Esophagus muscularis mucosa (tissue), 4 donors: ENCODE measurements at regions not wholly inside any gene's neighbourhood (a gene's known extent, or its start where the extent isn't known, plus 50 kb on each side); places are given as distances from the start of the nearest gene placed in this dataset.

Experiments used
- DNase-seq: peaks from one replicate; pipeline ENCODE4 v3.0.0-alpha.2; 2017; ENCODE audit errors: extremely low spot score
- H3K27ac ChIP-seq, 4 donors: fragments of 200-600 bp; sonication (generic); replicated peaks in 1 of 4; 1 replicate in 3 of 4; 2 replicates in 1 of 4; pipeline ENCODE4 v1.5.1; 2016 to 2019; ENCODE audit warnings: mild to moderate bottlenecking in 1 of 4
- H3K27me3 ChIP-seq, 4 donors: fragments of 200-600 bp; sonication (generic); one replicate each; pipeline versions ENCODE4 v1.5.1 to v1.6.0; 2016 to 2019
- H3K36me3 ChIP-seq, 4 donors: fragments of 200-600 bp; sonication (generic); one replicate each; pipeline ENCODE4 v1.5.1; 2016 to 2019
- H3K4me1 ChIP-seq, 4 donors: fragments of 200-600 bp; sonication (generic); one replicate each; pipeline ENCODE4 v1.5.1; 2016 to 2019
- H3K4me3 ChIP-seq, 4 donors: fragments of 200-600 bp; sonication (generic); 1 replicate in 2 of 4; 2 replicates in 2 of 4; pipeline ENCODE4 v1.5.1; 2016 to 2019; ENCODE audit warnings: mild to moderate bottlenecking in 4 of 4, moderate library complexity in 1 of 4
- H3K9me3 ChIP-seq, 4 donors: fragments of 200-600 bp; sonication (generic); 1 replicate in 3 of 4; 2 replicates in 1 of 4; pipeline ENCODE4 v1.5.1; 2016 to 2019
- EP300 ChIP-seq: sonication (generic); formaldehyde crosslinking; IDR thresholded peaks from one replicate; pipeline ENCODE4 v1.6.1; 2017; ENCODE audit warnings: antibody characterized with exemption
- POLR2A ChIP-seq: fragments of 450-650 bp; IDR thresholded peaks from one replicate; pipeline ENCODE4 v1.6.1; 2017; ENCODE audit warnings: antibody characterized with exemption, moderate library complexity, mild to moderate bottlenecking, low read depth
- POLR2AphosphoS5 ChIP-seq, 2 donors: sonication (generic); formaldehyde crosslinking; IDR thresholded peaks; one replicate each; pipeline ENCODE4 v1.6.1; 2017; ENCODE audit warnings: antibody characterized with exemption in 2 of 2
- WGBS: methylation state at CpG from one replicate; pipeline ENCODE4 v1.1.5; 2018; 5-methylcytosine and 5-hydroxymethylcytosine counted together
- intact Hi-C: fragments of 100-400 bp; cut with DNase I; formaldehyde crosslinking; loops from one replicate; pipeline ENCODE4 v1.15.1; 2023
- TF ChIP-seq, protein P1 (sequence below), 3 experiments: fragments of 200-600 bp in 2 of 3; fragments of 450-650 bp in 1 of 3; sonication (generic) in 2 of 3; IDR thresholded peaks; one replicate each; pipeline ENCODE4 v1.5.1; 2017 to 2019; ENCODE audit warnings: antibody characterized with exemption in 3 of 3, mild to moderate bottlenecking in 2 of 3, moderate library complexity in 1 of 3

- Histone ChIP-seq H3K4me1 (no peaks in the 10 kb centered on the region), H3K36me3 (no peaks in the 10 kb centered on the region), H3K27ac (no peak overlapping the region), H3K4me3 (no peak overlapping the region), H3K9me3 (peaks cover 0 to 5% (median 1%) of the 10 kb centered on the region in 4 donors), H3K27me3 (no peaks in the 10 kb centered on the region)
- intact Hi-C loops = no loop called here
- 75% methylated on average over 3 of the region's 3 CpGs for WGBS
- TF ChIP-seq EP300 = no peak
- TF ChIP-seq, protein P1, sequence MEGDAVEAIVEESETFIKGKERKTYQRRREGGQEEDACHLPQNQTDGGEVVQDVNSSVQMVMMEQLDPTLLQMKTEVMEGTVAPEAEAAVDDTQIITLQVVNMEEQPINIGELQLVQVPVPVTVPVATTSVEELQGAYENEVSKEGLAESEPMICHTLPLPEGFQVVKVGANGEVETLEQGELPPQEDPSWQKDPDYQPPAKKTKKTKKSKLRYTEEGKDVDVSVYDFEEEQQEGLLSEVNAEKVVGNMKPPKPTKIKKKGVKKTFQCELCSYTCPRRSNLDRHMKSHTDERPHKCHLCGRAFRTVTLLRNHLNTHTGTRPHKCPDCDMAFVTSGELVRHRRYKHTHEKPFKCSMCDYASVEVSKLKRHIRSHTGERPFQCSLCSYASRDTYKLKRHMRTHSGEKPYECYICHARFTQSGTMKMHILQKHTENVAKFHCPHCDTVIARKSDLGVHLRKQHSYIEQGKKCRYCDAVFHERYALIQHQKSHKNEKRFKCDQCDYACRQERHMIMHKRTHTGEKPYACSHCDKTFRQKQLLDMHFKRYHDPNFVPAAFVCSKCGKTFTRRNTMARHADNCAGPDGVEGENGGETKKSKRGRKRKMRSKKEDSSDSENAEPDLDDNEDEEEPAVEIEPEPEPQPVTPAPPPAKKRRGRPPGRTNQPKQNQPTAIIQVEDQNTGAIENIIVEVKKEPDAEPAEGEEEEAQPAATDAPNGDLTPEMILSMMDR (IDR thresholded peaks at IDR 0.05) = no peak
- TF ChIP-seq POLR2AphosphoS5 (IDR thresholded peaks at IDR 0.05) = no peak
- TF ChIP-seq POLR2A = no peak
- DNase-seq = no peak
Measured at GRCh38 chr7:120207037-120207436, 65.9 kb upstream of the KCND2 start.

DNA sequence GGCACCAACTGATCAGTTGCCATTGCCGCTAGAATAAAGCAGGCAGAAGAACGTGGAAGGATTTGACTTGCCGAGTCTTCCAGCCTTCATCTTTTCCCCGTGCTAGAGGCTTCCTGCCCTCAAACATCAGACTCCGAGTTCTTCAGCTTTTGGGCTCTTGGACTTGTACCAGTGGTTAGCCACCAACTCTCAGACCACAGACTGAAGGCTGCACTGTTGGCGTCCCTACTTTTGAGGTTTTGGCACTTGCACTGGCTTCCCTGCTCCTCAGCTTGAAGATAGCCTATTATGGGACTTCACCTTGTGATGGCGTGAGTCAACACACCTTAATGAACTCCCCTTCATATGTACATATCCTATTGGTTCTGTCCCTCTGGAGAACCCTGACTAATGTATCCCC, 57.3 kb upstream of the KCND2 start:
- 91% methylated on average over 7 of the region's 7 CpGs for WGBS
- no peaks in the 10 kb centered on the region for H3K36me3 ChIP-seq
- H3K4me1 ChIP-seq = no peaks in the 10 kb centered on the region
- intact Hi-C loops = no loop called here
- TF ChIP-seq, protein P1 (IDR thresholded peaks at IDR 0.05) = no peak
- TF ChIP-seq POLR2AphosphoS5 (IDR thresholded peaks at IDR 0.05) = no peak
- no peak for TF ChIP-seq EP300
- TF ChIP-seq POLR2A = no peak
- H3K9me3 ChIP-seq = no peaks in the 10 kb centered on the region
- no peak overlapping the region for H3K4me3 ChIP-seq
- no peak for DNase-seq
- no peaks in the 10 kb centered on the region for H3K27me3 ChIP-seq
- no peak overlapping the region for H3K27ac ChIP-seq

- DNase-seq = no peak
- Histone ChIP-seq H3K27ac (no peak overlapping the region), H3K27me3 (no peaks in the 10 kb centered on the region), H3K36me3 (no peaks in the 10 kb centered on the region), H3K9me3 (no peaks in the 10 kb centered on the region), H3K4me3 (no peak overlapping the region), H3K4me1 (peaks cover 0 to 3% (median under 1%) of the 10 kb centered on the region in 4 donors)
- 65% methylated on average over 2 of the region's 2 CpGs for WGBS
- intact Hi-C loops = no loop called here
- TF ChIP-seq, protein P1 (IDR thresholded peaks at IDR 0.05) = no peak
- TF ChIP-seq EP300 = no peak
- TF ChIP-seq POLR2AphosphoS5 (IDR thresholded peaks at IDR 0.05) = no peak
- TF ChIP-seq POLR2A = no peak
Measured at GRCh38 chr7:120216947-120217346, 56.0 kb upstream of the KCND2 start.

DNA sequence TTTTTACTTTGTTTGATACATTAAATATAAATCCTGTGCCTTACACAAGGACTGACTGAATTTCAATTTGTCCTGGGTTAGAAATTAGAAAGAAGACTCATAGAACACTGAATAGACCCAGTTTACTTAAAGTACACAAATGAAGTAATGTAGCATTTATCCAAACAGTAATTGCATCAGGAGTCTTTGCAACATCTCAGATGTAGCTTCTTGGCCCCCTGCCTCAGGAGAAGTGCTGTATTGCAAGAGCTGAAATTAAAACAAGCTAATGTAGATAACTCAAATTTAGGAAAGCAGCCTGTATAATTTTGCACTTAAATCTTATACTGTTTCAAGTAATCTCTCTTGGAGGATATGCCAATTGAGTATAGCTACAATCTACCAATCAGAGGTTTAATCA, 54.3 kb upstream of the KCND2 start:
- Histone ChIP-seq H3K36me3 (no peaks in the 10 kb centered on the region), H3K4me1 (peaks cover 0 to 4% (median 1%) of the 10 kb centered on the region in 4 donors), H3K4me3 (no peak overlapping the region), H3K27ac (no peak overlapping the region), H3K27me3 (no peaks in the 10 kb centered on the region), H3K9me3 (no peaks in the 10 kb centered on the region)
- DNase-seq = no peak
- TF ChIP-seq POLR2AphosphoS5 (IDR thresholded peaks at IDR 0.05) (no peak), EP300 (no peak), POLR2A (no peak)
- TF ChIP-seq, protein P1 (IDR thresholded peaks at IDR 0.05) = no peak
- intact Hi-C loops = no loop called here

GRCh38 chr7:120221666-120222065, 51.3 kb upstream of the KCND2 start:
- intact Hi-C loops = no loop called here
- no peak overlapping the region for H3K27ac ChIP-seq
- H3K9me3 ChIP-seq = no peaks in the 10 kb centered on the region
- no peaks in the 10 kb centered on the region for H3K36me3 ChIP-seq
- no peaks in the 10 kb centered on the region for H3K27me3 ChIP-seq
- H3K4me1 ChIP-seq = peaks cover 0 to 4% (median 1%) of the 10 kb centered on the region in 4 donors
- H3K4me3 ChIP-seq = no peak overlapping the region
- no peak for TF ChIP-seq POLR2AphosphoS5 (IDR thresholded peaks at IDR 0.05)
- TF ChIP-seq EP300 = no peak
- no peak for TF ChIP-seq POLR2A
- TF ChIP-seq, protein P1 (IDR thresholded peaks at IDR 0.05) = no peak
- no peak for DNase-seq
